ENCODE measurements at regions not wholly inside any gene's neighbourhood (a gene's known extent, or its start where the extent isn't known, plus 50 kb on each side); places are given as distances from the start of the nearest gene placed in this dataset.

GRCh38 chr11:28984231-28984630, 876.0 kb downstream of the METTL15 start:
- Histone ChIP-seq H3K9ac (ENCODE audit: low read depth, low read length) (no peak overlapping the region), H3K4me2 (ENCODE audit: insufficient read depth, low read length) (no peak overlapping the region), H3K36me3 (ENCODE audit: insufficient read depth, low read length) (no peaks in the 10 kb centered on the region), H4K20me1 (ENCODE audit: insufficient read depth, low read length) (no peaks in the 10 kb centered on the region), H3K79me2 (ENCODE audit: insufficient read depth, low read length) (no peaks in the 10 kb centered on the region), H3K4me3 (ENCODE audit: low read depth in 1 of 2, low read length in 2 of 2) (no peak overlapping the region), H3K27me3 (ENCODE audit: insufficient read depth, low read length, poor library complexity) (no peaks in the 10 kb centered on the region), H2AFZ (ENCODE audit: low read depth, low read length) (no peak overlapping the region), H3K9me3 (ENCODE audit: insufficient read depth, low read length, severe bottlenecking) (no peaks in the 10 kb centered on the region), H3K4me1 (ENCODE audit: insufficient read depth, low read length) (no peaks in the 10 kb centered on the region), H3K27ac (ENCODE audit: low read length) (no peak overlapping the region)
- DNase-seq (no peak), ATAC-seq (ENCODE audit: insufficient read depth, low read depth) (no peak)
- TF ChIP-seq EZH2 (IDR thresholded peaks at IDR 0.05; ENCODE audit: borderline replicate concordance, low read depth, low read length, severe bottlenecking): no peak
- TF ChIP-seq, protein P1, sequence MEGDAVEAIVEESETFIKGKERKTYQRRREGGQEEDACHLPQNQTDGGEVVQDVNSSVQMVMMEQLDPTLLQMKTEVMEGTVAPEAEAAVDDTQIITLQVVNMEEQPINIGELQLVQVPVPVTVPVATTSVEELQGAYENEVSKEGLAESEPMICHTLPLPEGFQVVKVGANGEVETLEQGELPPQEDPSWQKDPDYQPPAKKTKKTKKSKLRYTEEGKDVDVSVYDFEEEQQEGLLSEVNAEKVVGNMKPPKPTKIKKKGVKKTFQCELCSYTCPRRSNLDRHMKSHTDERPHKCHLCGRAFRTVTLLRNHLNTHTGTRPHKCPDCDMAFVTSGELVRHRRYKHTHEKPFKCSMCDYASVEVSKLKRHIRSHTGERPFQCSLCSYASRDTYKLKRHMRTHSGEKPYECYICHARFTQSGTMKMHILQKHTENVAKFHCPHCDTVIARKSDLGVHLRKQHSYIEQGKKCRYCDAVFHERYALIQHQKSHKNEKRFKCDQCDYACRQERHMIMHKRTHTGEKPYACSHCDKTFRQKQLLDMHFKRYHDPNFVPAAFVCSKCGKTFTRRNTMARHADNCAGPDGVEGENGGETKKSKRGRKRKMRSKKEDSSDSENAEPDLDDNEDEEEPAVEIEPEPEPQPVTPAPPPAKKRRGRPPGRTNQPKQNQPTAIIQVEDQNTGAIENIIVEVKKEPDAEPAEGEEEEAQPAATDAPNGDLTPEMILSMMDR (IDR thresholded peaks at IDR 0.05; ENCODE audit: borderline replicate concordance, extremely low read depth, low read length, poor library complexity, severe bottlenecking): no peak

GRCh38 chr11:28983780-28984179, 875.6 kb downstream of the METTL15 start:
- ATAC-seq (ENCODE audit: insufficient read depth, low read depth): no peak
- Histone ChIP-seq H3K9ac (ENCODE audit: low read depth, low read length) (no peak overlapping the region), H4K20me1 (ENCODE audit: insufficient read depth, low read length) (no peaks in the 10 kb centered on the region), H2AFZ (ENCODE audit: low read depth, low read length) (no peak overlapping the region), H3K4me1 (ENCODE audit: insufficient read depth, low read length) (no peaks in the 10 kb centered on the region), H3K79me2 (ENCODE audit: insufficient read depth, low read length) (no peaks in the 10 kb centered on the region), H3K27me3 (ENCODE audit: insufficient read depth, low read length, poor library complexity) (no peaks in the 10 kb centered on the region), H3K27ac (ENCODE audit: low read length) (no peak overlapping the region), H3K36me3 (ENCODE audit: insufficient read depth, low read length) (no peaks in the 10 kb centered on the region), H3K4me2 (ENCODE audit: insufficient read depth, low read length) (no peak overlapping the region), H3K9me3 (ENCODE audit: insufficient read depth, low read length, severe bottlenecking) (no peaks in the 10 kb centered on the region), H3K4me3 (ENCODE audit: low read depth in 1 of 2, low read length in 2 of 2) (no peak overlapping the region)
- DNase-seq: no peak
- TF ChIP-seq EZH2 (IDR thresholded peaks at IDR 0.05; ENCODE audit: borderline replicate concordance, low read depth, low read length, severe bottlenecking): no peak
- TF ChIP-seq, protein P1 (IDR thresholded peaks at IDR 0.05; ENCODE audit: borderline replicate concordance, extremely low read depth, low read length, poor library complexity, severe bottlenecking): no peak

- Histone ChIP-seq H2AFZ (ENCODE audit: low read depth, low read length) (no peak overlapping the region), H3K27ac (ENCODE audit: low read length) (no peak overlapping the region), H3K4me2 (ENCODE audit: insufficient read depth, low read length) (no peak overlapping the region), H3K4me1 (ENCODE audit: insufficient read depth, low read length) (no peaks in the 10 kb centered on the region), H3K4me3 (ENCODE audit: low read depth in 1 of 2, low read length in 2 of 2) (no peak overlapping the region), H3K36me3 (ENCODE audit: insufficient read depth, low read length) (no peaks in the 10 kb centered on the region), H4K20me1 (ENCODE audit: insufficient read depth, low read length) (no peaks in the 10 kb centered on the region), H3K9me3 (ENCODE audit: insufficient read depth, low read length, severe bottlenecking) (no peaks in the 10 kb centered on the region), H3K27me3 (ENCODE audit: insufficient read depth, low read length, poor library complexity) (no peaks in the 10 kb centered on the region), H3K79me2 (ENCODE audit: insufficient read depth, low read length) (no peaks in the 10 kb centered on the region), H3K9ac (ENCODE audit: low read depth, low read length) (no peak overlapping the region)
- TF ChIP-seq, protein P1 (IDR thresholded peaks at IDR 0.05; ENCODE audit: borderline replicate concordance, extremely low read depth, low read length, poor library complexity, severe bottlenecking): no peak
- no peak for TF ChIP-seq EZH2 (IDR thresholded peaks at IDR 0.05; ENCODE audit: borderline replicate concordance, low read depth, low read length, severe bottlenecking)
- no peak for DNase-seq
- no peak for ATAC-seq (ENCODE audit: insufficient read depth, low read depth)
Observed at GRCh38 chr11:28981381-28981780, 873.2 kb downstream of the METTL15 start.

DNA sequence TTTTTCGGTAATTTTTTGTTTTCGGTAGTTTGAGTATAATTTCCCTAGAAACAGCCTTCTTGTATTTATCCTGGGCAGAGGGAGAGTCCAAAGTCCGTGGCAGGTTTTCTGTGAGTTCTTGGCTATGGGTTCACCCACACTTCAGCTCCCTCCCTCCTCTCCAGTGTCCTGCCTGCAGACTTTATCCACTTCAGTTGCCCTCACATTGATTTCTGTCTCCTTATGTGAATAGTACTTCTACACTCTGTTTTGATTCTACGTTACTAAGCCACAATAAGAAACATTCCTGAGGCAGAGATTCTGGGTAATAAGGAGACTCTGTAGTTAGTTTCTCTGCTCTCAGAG, 868.6 kb downstream of the METTL15 start:
- no peak for ATAC-seq (ENCODE audit: insufficient read depth, low read depth)

More for the DNA sequence above, 868.6 kb downstream of the METTL15 start:
- Histone ChIP-seq H3K79me2 (ENCODE audit: insufficient read depth, low read length) (no peaks in the 10 kb centered on the region), H3K4me1 (ENCODE audit: insufficient read depth, low read length) (no peaks in the 10 kb centered on the region), H3K9me3 (ENCODE audit: insufficient read depth, low read length, severe bottlenecking) (no peaks in the 10 kb centered on the region), H3K9ac (ENCODE audit: low read depth, low read length) (no peak overlapping the region), H3K36me3 (ENCODE audit: insufficient read depth, low read length) (no peaks in the 10 kb centered on the region), H2AFZ (ENCODE audit: low read depth, low read length) (no peak overlapping the region), H3K4me2 (ENCODE audit: insufficient read depth, low read length) (no peak overlapping the region), H3K4me3 (ENCODE audit: low read depth in 1 of 2, low read length in 2 of 2) (no peak overlapping the region), H3K27me3 (ENCODE audit: insufficient read depth, low read length, poor library complexity) (no peaks in the 10 kb centered on the region), H3K27ac (ENCODE audit: low read length) (no peak overlapping the region), H4K20me1 (ENCODE audit: insufficient read depth, low read length) (no peaks in the 10 kb centered on the region)
- DNase-seq: no peak
- TF ChIP-seq, protein P1 (IDR thresholded peaks at IDR 0.05; ENCODE audit: borderline replicate concordance, extremely low read depth, low read length, poor library complexity, severe bottlenecking): no peak
- no peak for TF ChIP-seq EZH2 (IDR thresholded peaks at IDR 0.05; ENCODE audit: borderline replicate concordance, low read depth, low read length, severe bottlenecking)

Measured in DND-41 (cell line).